ENCODE measurements at regions not wholly inside any gene's neighbourhood (a gene's known extent, or its start where the extent isn't known, plus 50 kb on each side); places are given as distances from the start of the nearest gene placed in this dataset.
"Not testable (repeated sequence)": the region's sequence is repeated elsewhere in the genome, so short reads cannot be mapped to it uniquely, and the experiment has no call there.

- no peaks in the 10 kb centered on the region for H3K4me1 Mint-ChIP-seq (ENCODE audit: unreplicated experiment)
- no peak overlapping the region for H3K27ac Mint-ChIP-seq (ENCODE audit: unreplicated experiment)
- DNase-seq (ENCODE audit: low spot score) = no peak
- H3K36me3 Mint-ChIP-seq (ENCODE audit: low read depth, unreplicated experiment) = no peaks in the 10 kb centered on the region
- no peaks in the 10 kb centered on the region for H3K27me3 Mint-ChIP-seq (ENCODE audit: unreplicated experiment)
- TF ChIP-seq CTCF (IDR thresholded peaks at IDR 0.05; ENCODE audit: unreplicated experiment) = no peak
- H3K4me3 Mint-ChIP-seq (ENCODE audit: unreplicated experiment) = no peak overlapping the region
- no peaks in the 10 kb centered on the region for H3K9me3 Mint-ChIP-seq (ENCODE audit: unreplicated experiment)
These were observed 382.1 kb downstream of the OSR1 start for GRCh38 chr2:18976168-18976961.

GRCh38 chr2:18975506-18976167, 382.8 kb downstream of the OSR1 start:
- no peak overlapping the region for H3K4me3 Mint-ChIP-seq (ENCODE audit: unreplicated experiment)
- H3K4me1 Mint-ChIP-seq (ENCODE audit: unreplicated experiment) = peaks cover under 1% of the 10 kb centered on the region
- no peak overlapping the region for H3K27ac Mint-ChIP-seq (ENCODE audit: unreplicated experiment)
- DNase-seq (ENCODE audit: low spot score) = no peak
- H3K9me3 Mint-ChIP-seq (ENCODE audit: unreplicated experiment) = no peaks in the 10 kb centered on the region
- H3K27me3 Mint-ChIP-seq (ENCODE audit: unreplicated experiment) = peaks cover under 1% of the 10 kb centered on the region
- H3K36me3 Mint-ChIP-seq (ENCODE audit: low read depth, unreplicated experiment) = no peaks in the 10 kb centered on the region
- no peak for TF ChIP-seq CTCF (IDR thresholded peaks at IDR 0.05; ENCODE audit: unreplicated experiment)

- no peaks in the 10 kb centered on the region for H3K9me3 Mint-ChIP-seq (ENCODE audit: unreplicated experiment)
- no peak overlapping the region for H3K27ac Mint-ChIP-seq (ENCODE audit: unreplicated experiment)
- H3K27me3 Mint-ChIP-seq (ENCODE audit: unreplicated experiment) = peaks cover 4% of the 10 kb centered on the region
- peaks cover 3% of the 10 kb centered on the region for H3K4me1 Mint-ChIP-seq (ENCODE audit: unreplicated experiment)
- no peak for TF ChIP-seq CTCF (IDR thresholded peaks at IDR 0.05; ENCODE audit: unreplicated experiment)
- no peaks in the 10 kb centered on the region for H3K36me3 Mint-ChIP-seq (ENCODE audit: low read depth, unreplicated experiment)
- no peak overlapping the region for H3K4me3 Mint-ChIP-seq (ENCODE audit: unreplicated experiment)
- no peak for DNase-seq (ENCODE audit: low spot score)
These were observed 382.3 kb upstream of the NT5C1B start for GRCh38 chr2:18971628-18972027.

GRCh38 chr2:18971069-18971378, 381.7 kb upstream of the NT5C1B start:
- Mint-ChIP-seq H3K4me3 (ENCODE audit: unreplicated experiment) (no peak overlapping the region), H3K9me3 (ENCODE audit: unreplicated experiment) (no peaks in the 10 kb centered on the region), H3K27me3 (ENCODE audit: unreplicated experiment) (peaks cover 4% of the 10 kb centered on the region), H3K27ac (ENCODE audit: unreplicated experiment) (no peak overlapping the region), H3K36me3 (ENCODE audit: low read depth, unreplicated experiment) (no peaks in the 10 kb centered on the region), H3K4me1 (ENCODE audit: unreplicated experiment) (peaks cover 3% of the 10 kb centered on the region)
- TF ChIP-seq CTCF (IDR thresholded peaks at IDR 0.05; ENCODE audit: unreplicated experiment) = no peak
- no peak for DNase-seq (ENCODE audit: low spot score)

- no peak for DNase-seq (ENCODE audit: low spot score)
- no peaks in the 10 kb centered on the region for H3K36me3 Mint-ChIP-seq (ENCODE audit: low read depth, unreplicated experiment)
These were observed 376.8 kb upstream of the NT5C1B start for GRCh38 chr2:18966131-18966530.

GRCh38 chr2:18963739-18964256, 374.4 kb upstream of the NT5C1B start:
- not testable (repeated sequence) for H3K9me3 Mint-ChIP-seq (ENCODE audit: unreplicated experiment); DNase-seq (ENCODE audit: low spot score); H3K27ac Mint-ChIP-seq (ENCODE audit: unreplicated experiment); H3K27me3 Mint-ChIP-seq (ENCODE audit: unreplicated experiment); H3K4me3 Mint-ChIP-seq (ENCODE audit: unreplicated experiment); H3K36me3 Mint-ChIP-seq (ENCODE audit: low read depth, unreplicated experiment); H3K4me1 Mint-ChIP-seq (ENCODE audit: unreplicated experiment)

More at GRCh38 chr2:18966131-18966530, 376.8 kb upstream of the NT5C1B start:
- Mint-ChIP-seq H3K9me3 (ENCODE audit: unreplicated experiment) (no peaks in the 10 kb centered on the region), H3K27me3 (ENCODE audit: unreplicated experiment) (peaks cover 4% of the 10 kb centered on the region), H3K27ac (ENCODE audit: unreplicated experiment) (no peak overlapping the region), H3K4me1 (ENCODE audit: unreplicated experiment) (peaks cover 6% of the 10 kb centered on the region), H3K4me3 (ENCODE audit: unreplicated experiment) (no peak overlapping the region)
- no peak for TF ChIP-seq CTCF (IDR thresholded peaks at IDR 0.05; ENCODE audit: unreplicated experiment)
